Liver (tissue), 3 donors: ENCODE measurements at regions not wholly inside any gene's neighbourhood (a gene's known extent, or its start where the extent isn't known, plus 50 kb on each side); places are given as distances from the start of the nearest gene placed in this dataset.

Source experiments
- CTCF ChIP-seq: fragments of 150-350 bp; IDR thresholded peaks from 2 replicates; pipeline ENCODE4 v1.5.1; 2017; ENCODE audit warnings: improper control_type of control experiment, low read depth, low read length; ENCODE audit not compliant: missing input control
- FOXA2 ChIP-seq: IDR thresholded peaks from 2 replicates; pipeline ENCODE4 v1.6.1; 2016; ENCODE audit warnings: antibody characterized with exemption
- MAX ChIP-seq: IDR thresholded peaks from 2 replicates; pipeline ENCODE4 v1.6.1; 2016; ENCODE audit warnings: antibody characterized with exemption
- RAD21 ChIP-seq, 2 donors: IDR thresholded peaks; 2 replicates each; pipeline ENCODE4 v1.6.1; 2016; ENCODE audit warnings: antibody characterized with exemption in 2 of 2, mild to moderate bottlenecking in 2 of 2
- RXRA ChIP-seq, 2 donors: IDR thresholded peaks; 2 replicates each; pipeline ENCODE4 v1.6.1; 2017 to 2018; ENCODE audit warnings: antibody characterized with exemption in 2 of 2, mild to moderate bottlenecking in 1 of 2
- SP1 ChIP-seq: IDR thresholded peaks from 2 replicates; pipeline ENCODE4 v1.6.1; 2018; ENCODE audit warnings: antibody characterized with exemption, mild to moderate bottlenecking
- TAF1 ChIP-seq: conservative IDR thresholded peaks from 2 replicates; pipeline ENCODE4 v1.6.1; 2016; ENCODE audit warnings: antibody characterized with exemption, mild to moderate bottlenecking
- YY1 ChIP-seq: IDR thresholded peaks from 2 replicates; pipeline ENCODE4 v1.6.1; 2016; ENCODE audit warnings: antibody characterized with exemption, mild to moderate bottlenecking
- TF ChIP-seq, protein P1 (sequence below): IDR thresholded peaks from 2 replicates; pipeline ENCODE4 v1.6.1; 2016; ENCODE audit warnings: antibody characterized with exemption
- donor health status: healthy.
- donor health status: healthy.

- no peak for TF ChIP-seq RAD21 (IDR thresholded peaks at IDR 0.05)
- TF ChIP-seq YY1 = no peak
- no peak for TF ChIP-seq FOXA2
- no peak for TF ChIP-seq MAX
- no peak for TF ChIP-seq CTCF
- TF ChIP-seq, protein P1, sequence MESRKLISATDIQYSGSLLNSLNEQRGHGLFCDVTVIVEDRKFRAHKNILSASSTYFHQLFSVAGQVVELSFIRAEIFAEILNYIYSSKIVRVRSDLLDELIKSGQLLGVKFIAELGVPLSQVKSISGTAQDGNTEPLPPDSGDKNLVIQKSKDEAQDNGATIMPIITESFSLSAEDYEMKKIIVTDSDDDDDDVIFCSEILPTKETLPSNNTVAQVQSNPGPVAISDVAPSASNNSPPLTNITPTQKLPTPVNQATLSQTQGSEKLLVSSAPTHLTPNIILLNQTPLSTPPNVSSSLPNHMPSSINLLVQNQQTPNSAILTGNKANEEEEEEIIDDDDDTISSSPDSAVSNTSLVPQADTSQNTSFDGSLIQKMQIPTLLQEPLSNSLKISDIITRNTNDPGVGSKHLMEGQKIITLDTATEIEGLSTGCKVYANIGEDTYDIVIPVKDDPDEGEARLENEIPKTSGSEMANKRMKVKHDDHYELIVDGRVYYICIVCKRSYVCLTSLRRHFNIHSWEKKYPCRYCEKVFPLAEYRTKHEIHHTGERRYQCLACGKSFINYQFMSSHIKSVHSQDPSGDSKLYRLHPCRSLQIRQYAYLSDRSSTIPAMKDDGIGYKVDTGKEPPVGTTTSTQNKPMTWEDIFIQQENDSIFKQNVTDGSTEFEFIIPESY = no peak
- TF ChIP-seq SP1 = no peak
- TF ChIP-seq RXRA (IDR thresholded peaks at IDR 0.05) = no peak
- no peak for TF ChIP-seq TAF1
Observed at GRCh38 chr6:156407334-156407733, 369.8 kb upstream of the ARID1B start.
